Tibial artery (tissue), 4 donors: ENCODE measurements at regions not wholly inside any gene's neighbourhood (a gene's known extent, or its start where the extent isn't known, plus 50 kb on each side); places are given as distances from the start of the nearest gene placed in this dataset.
"Not testable (repeated sequence)": the region's sequence is repeated elsewhere in the genome, so short reads cannot be mapped to it uniquely, and the experiment has no call there.

Experiments
- DNase-seq, 2 donors: peaks; one replicate each; pipeline ENCODE4 v3.0.0-alpha.2; 2019
- H3K27ac ChIP-seq, 2 donors: fragments of 200-600 bp; sonication (generic) in 1 of 2; 1 replicate in 1 of 2; 2 replicates in 1 of 2; pipeline ENCODE4 v1.5.1; 2018 to 2019; ENCODE audit warnings: mild to moderate bottlenecking in 1 of 2
- H3K27me3 ChIP-seq, 2 donors: fragments of 200-600 bp; sonication (generic) in 1 of 2; one replicate each; pipeline versions ENCODE4 v1.5.1 to v1.6.0; 2016 to 2019
- H3K36me3 ChIP-seq, 3 donors: fragments of 200-600 bp; sonication (generic) in 2 of 3; one replicate each; pipeline ENCODE4 v1.5.1; 2016 to 2019; ENCODE audit warnings: mild to moderate bottlenecking in 2 of 3
- H3K4me1 ChIP-seq, 4 donors: fragments of 200-600 bp; sonication (generic) in 2 of 4; 1 replicate in 3 of 4; 2 replicates in 1 of 4; pipeline ENCODE4 v1.5.1; 2016 to 2019
- H3K4me3 ChIP-seq, 2 donors: fragments of 200-600 bp; sonication (generic) in 1 of 2; 1 replicate in 1 of 2; 2 replicates in 1 of 2; pipeline ENCODE4 v1.5.1; 2018 to 2019; ENCODE audit warnings: mild to moderate bottlenecking in 2 of 2
- H3K9me3 ChIP-seq, 3 donors: fragments of 200-600 bp; sonication (generic) in 1 of 3; one replicate each; pipeline ENCODE4 v1.5.1; 2016 to 2019
- intact Hi-C: fragments of 100-400 bp; cut with DNase I; formaldehyde crosslinking; loops from one replicate; pipeline ENCODE4 v1.15.0; 2023; ENCODE audit warnings: low total_unique reads
- TF ChIP-seq, protein P1 (sequence below), 2 experiments: fragments of 200-600 bp in 1 of 2; fragments of 450-650 bp in 1 of 2; IDR thresholded peaks; one replicate each; pipeline ENCODE4 v1.5.1; 2017 to 2019; ENCODE audit warnings: antibody characterized with exemption in 2 of 2, mild to moderate bottlenecking in 1 of 2, moderate library complexity in 1 of 2

DNA sequence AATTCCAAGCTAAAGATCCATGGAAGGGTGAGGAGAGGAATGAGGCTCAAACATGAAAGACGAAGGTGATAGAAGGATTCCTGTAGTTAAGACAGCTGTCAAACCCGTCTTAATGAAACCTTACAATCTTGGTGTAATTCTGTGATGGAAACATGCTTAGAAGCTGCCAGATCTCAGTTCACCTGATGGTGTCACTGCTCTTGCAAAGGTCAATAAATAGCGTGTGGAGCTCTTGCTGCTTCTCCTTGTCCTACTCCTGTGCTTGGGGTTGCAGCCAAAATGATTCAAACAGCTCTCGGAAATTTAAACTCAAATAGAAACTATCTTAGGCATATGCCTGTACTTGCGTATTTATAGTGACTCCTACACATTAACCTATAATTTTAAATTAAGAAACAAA, 1705.0 kb downstream of the OLFM4 start:
- Histone ChIP-seq H3K4me3 (no peak overlapping the region), H3K27ac (no peak overlapping the region), H3K4me1 (no peaks in the 10 kb centered on the region), H3K9me3 (no peaks in the 10 kb centered on the region), H3K27me3 (no peaks in the 10 kb centered on the region), H3K36me3 (no peaks in the 10 kb centered on the region)
- TF ChIP-seq, protein P1, sequence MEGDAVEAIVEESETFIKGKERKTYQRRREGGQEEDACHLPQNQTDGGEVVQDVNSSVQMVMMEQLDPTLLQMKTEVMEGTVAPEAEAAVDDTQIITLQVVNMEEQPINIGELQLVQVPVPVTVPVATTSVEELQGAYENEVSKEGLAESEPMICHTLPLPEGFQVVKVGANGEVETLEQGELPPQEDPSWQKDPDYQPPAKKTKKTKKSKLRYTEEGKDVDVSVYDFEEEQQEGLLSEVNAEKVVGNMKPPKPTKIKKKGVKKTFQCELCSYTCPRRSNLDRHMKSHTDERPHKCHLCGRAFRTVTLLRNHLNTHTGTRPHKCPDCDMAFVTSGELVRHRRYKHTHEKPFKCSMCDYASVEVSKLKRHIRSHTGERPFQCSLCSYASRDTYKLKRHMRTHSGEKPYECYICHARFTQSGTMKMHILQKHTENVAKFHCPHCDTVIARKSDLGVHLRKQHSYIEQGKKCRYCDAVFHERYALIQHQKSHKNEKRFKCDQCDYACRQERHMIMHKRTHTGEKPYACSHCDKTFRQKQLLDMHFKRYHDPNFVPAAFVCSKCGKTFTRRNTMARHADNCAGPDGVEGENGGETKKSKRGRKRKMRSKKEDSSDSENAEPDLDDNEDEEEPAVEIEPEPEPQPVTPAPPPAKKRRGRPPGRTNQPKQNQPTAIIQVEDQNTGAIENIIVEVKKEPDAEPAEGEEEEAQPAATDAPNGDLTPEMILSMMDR (IDR thresholded peaks at IDR 0.05), result no peak
- intact Hi-C loops, result no loop called here
- DNase-seq, result no peak

DNA sequence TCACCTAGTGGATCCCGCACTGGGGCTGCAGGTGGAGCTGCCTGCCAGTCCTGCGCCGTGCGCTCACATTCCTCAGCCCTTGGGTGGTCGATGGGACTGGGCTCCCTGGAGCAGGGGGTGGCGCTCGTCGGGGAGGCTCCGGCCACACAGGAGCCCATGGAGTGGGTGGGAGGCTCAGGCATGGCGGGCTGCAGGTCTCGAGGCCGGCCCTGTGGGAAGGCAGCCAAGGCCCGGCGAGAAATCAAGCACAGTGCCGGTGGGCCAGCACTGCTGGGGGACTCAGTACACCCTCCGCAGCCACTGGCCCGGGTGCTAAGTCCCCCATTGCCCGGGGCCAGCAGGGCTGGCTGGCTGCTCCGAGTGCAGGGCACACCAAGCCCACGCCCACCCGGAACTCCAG, 1708.6 kb downstream of the OLFM4 start:
- intact Hi-C loops, H3K27ac ChIP-seq, H3K36me3 ChIP-seq, DNase-seq, H3K4me1 ChIP-seq, H3K4me3 ChIP-seq, H3K9me3 ChIP-seq, H3K27me3 ChIP-seq: not testable (repeated sequence)

DNA sequence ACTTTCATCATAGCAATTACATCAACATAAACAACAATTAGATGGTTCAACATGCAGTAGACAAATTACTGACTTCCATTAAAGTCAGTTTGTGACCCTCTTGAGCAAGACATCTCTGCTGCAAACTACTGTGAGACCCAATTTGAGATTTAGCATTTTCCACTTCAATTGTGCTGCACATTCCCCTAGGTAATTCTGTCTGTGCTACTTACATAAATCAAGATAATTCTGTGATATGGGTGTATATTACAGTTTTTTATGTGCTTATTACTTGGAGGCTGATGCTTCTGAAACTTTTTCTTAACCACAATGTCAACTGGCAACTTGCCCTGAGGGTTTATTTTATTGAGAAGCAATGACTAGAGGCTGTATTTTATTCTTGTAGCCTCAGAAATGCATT, 1714.4 kb downstream of the OLFM4 start:
- no peak overlapping the region for H3K4me3 ChIP-seq
- TF ChIP-seq, protein P1 (IDR thresholded peaks at IDR 0.05), result no peak
- H3K9me3 ChIP-seq, result no peaks in the 10 kb centered on the region
- intact Hi-C loops, result no loop called here
- no peaks in the 10 kb centered on the region for H3K4me1 ChIP-seq
- H3K27me3 ChIP-seq, result no peaks in the 10 kb centered on the region
- no peak for DNase-seq
- no peaks in the 10 kb centered on the region for H3K36me3 ChIP-seq
- H3K27ac ChIP-seq, result no peak overlapping the region

DNA sequence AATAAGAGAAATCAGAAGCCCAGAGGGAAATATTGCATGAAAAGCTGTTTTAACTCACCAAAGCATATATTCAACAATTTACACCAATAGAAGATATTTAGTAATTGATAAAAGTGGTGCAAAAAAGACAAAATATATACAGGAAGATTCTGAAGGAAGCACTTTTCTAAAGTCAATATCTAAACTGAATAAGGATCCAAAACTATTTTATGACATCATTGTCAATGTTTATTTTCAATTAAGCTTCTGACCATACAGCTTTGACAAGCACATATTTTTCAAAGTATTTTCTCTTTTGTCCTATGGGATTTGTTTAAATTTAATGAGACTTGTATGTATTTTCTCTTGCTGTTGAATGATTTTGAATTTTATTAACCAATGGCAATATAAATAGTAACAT, 1716.1 kb downstream of the OLFM4 start:
- intact Hi-C loops, result no loop called here
- Histone ChIP-seq H3K4me1 (no peaks in the 10 kb centered on the region), H3K27me3 (no peaks in the 10 kb centered on the region), H3K27ac (no peak overlapping the region), H3K9me3 (no peaks in the 10 kb centered on the region), H3K4me3 (no peak overlapping the region), H3K36me3 (no peaks in the 10 kb centered on the region)
- DNase-seq, result no peak
- TF ChIP-seq, protein P1 (IDR thresholded peaks at IDR 0.05), result no peak

DNA sequence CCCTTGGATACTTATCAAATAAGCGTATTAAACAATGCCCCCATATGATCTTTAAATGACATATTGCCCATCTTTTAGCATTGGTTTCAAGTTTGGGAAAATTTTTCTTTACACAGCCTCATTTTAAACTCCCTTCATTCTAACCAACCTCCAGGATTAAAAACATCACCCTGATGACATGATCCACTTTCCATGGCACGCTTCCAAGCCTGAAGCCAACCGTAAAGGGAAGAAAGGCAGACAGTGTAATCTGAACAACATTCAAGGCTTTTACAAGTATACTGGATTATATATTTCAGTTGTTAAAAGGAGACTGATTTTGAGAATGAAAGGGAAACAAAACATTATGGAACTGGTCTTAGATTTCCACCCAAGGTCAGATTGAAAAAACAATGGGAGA, 1721.9 kb downstream of the OLFM4 start:
- no peak for DNase-seq
- TF ChIP-seq, protein P1 (IDR thresholded peaks at IDR 0.05), result no peak
- H3K27ac ChIP-seq, result no peak overlapping the region
- H3K4me1 ChIP-seq, result no peaks in the 10 kb centered on the region
- no peak overlapping the region for H3K4me3 ChIP-seq
- no peaks in the 10 kb centered on the region for H3K27me3 ChIP-seq
- intact Hi-C loops, result no loop called here
- no peaks in the 10 kb centered on the region for H3K36me3 ChIP-seq
- H3K9me3 ChIP-seq, result no peaks in the 10 kb centered on the region

DNA sequence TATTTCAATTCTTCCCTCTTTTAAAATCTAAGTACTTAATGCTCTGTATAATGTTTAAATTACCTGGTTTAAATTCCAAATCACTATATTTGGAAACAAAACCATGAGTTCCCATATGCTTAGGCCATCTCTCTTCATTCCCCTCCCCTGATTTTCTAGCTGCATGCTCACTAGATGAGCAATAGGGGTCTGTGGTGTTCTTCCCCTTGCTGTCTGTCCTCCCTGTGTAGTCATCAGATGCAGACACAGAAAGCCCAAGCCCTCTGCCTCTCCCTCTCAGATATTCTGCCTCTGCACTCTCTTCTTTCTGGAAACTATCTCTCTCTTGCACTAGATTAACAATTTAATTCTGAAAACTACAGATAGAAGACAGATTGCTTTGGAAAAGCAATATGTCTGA, 1730.2 kb downstream of the OLFM4 start:
- Histone ChIP-seq H3K4me3 (no peak overlapping the region), H3K4me1 (no peaks in the 10 kb centered on the region), H3K27ac (no peak overlapping the region), H3K36me3 (no peaks in the 10 kb centered on the region), H3K27me3 (no peaks in the 10 kb centered on the region), H3K9me3 (no peaks in the 10 kb centered on the region)
- no peak for DNase-seq
- TF ChIP-seq, protein P1 (IDR thresholded peaks at IDR 0.05), result no peak
- intact Hi-C loops, result no loop called here
